Spleen (tissue), 7 donors: ENCODE measurements at regions not wholly inside any gene's neighbourhood (a gene's known extent, or its start where the extent isn't known, plus 50 kb on each side); places are given as distances from the start of the nearest gene placed in this dataset.

Experiments used
- CTCF ChIP-seq, 11 experiments: fragments of 200-600 bp in 7 of 11; fragments of 450-650 bp in 4 of 11; sonication (generic) in 4 of 11; IDR thresholded peaks in 8 of 11; conservative IDR thresholded peaks in 3 of 11; 1 replicate in 7 of 11; 2 replicates in 4 of 11; pipeline versions ENCODE4 v1.4.0 to v1.8.0; 2016 to 2021; ENCODE audit warnings: antibody characterized with exemption in 11 of 11, inconsistent platforms in 4 of 11, mild to moderate bottlenecking in 1 of 11
- POLR2A ChIP-seq, 3 donors: fragments of 450-650 bp; IDR thresholded peaks; one replicate each; pipeline ENCODE4 v1.5.1; 2017; ENCODE audit warnings: antibody characterized with exemption in 3 of 3, mild to moderate bottlenecking in 1 of 3
- POLR2AphosphoS5 ChIP-seq, 3 donors: sonication (generic); formaldehyde crosslinking; IDR thresholded peaks; one replicate each; pipeline ENCODE4 v1.5.1; 2017; ENCODE audit warnings: antibody characterized with exemption in 3 of 3
- donor health status: DM: no; HTN: no; CAD: no; lungs with moderate emphysema.
- donor health status: DM: no; HTN: no; CAD: no.
- donor health status: DM: no; HTN: no; CAD: no.

- TF ChIP-seq CTCF (IDR thresholded peaks at IDR 0.05 in 8 of 11, conservative IDR thresholded peaks at IDR 0.05 in 3 of 11) (no peak), POLR2A (IDR thresholded peaks at IDR 0.05) (no peak), POLR2AphosphoS5 (IDR thresholded peaks at IDR 0.05) (no peak)
These were observed 174.1 kb downstream of the AHR start for GRCh38 chr7:17472518-17472917.
